ENCODE measurements at regions not wholly inside any gene's neighbourhood (a gene's known extent, or its start where the extent isn't known, plus 50 kb on each side); places are given as distances from the start of the nearest gene placed in this dataset.

GRCh38 chr1:38134294-38134755 lies 87.7 kb upstream of the POU3F1 start:
- Histone ChIP-seq H3K36me3 (ENCODE audit: control insufficient read depth, insufficient read depth, low read length) (no peaks in the 10 kb centered on the region), H3K4me3 (ENCODE audit: low read depth, low read length) (no peak overlapping the region), H3K27me3 (ENCODE audit: control insufficient read depth, insufficient read depth, low read length) (peaks cover 1% of the 10 kb centered on the region)
- DNase-seq (ENCODE audit: low read depth) (no peak), FAIRE-seq (no peak)
- TF ChIP-seq, protein P1, sequence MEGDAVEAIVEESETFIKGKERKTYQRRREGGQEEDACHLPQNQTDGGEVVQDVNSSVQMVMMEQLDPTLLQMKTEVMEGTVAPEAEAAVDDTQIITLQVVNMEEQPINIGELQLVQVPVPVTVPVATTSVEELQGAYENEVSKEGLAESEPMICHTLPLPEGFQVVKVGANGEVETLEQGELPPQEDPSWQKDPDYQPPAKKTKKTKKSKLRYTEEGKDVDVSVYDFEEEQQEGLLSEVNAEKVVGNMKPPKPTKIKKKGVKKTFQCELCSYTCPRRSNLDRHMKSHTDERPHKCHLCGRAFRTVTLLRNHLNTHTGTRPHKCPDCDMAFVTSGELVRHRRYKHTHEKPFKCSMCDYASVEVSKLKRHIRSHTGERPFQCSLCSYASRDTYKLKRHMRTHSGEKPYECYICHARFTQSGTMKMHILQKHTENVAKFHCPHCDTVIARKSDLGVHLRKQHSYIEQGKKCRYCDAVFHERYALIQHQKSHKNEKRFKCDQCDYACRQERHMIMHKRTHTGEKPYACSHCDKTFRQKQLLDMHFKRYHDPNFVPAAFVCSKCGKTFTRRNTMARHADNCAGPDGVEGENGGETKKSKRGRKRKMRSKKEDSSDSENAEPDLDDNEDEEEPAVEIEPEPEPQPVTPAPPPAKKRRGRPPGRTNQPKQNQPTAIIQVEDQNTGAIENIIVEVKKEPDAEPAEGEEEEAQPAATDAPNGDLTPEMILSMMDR (IDR thresholded peaks at IDR 0.05; ENCODE audit: insufficient read depth, low read length, severe bottlenecking) = no peak

DNA sequence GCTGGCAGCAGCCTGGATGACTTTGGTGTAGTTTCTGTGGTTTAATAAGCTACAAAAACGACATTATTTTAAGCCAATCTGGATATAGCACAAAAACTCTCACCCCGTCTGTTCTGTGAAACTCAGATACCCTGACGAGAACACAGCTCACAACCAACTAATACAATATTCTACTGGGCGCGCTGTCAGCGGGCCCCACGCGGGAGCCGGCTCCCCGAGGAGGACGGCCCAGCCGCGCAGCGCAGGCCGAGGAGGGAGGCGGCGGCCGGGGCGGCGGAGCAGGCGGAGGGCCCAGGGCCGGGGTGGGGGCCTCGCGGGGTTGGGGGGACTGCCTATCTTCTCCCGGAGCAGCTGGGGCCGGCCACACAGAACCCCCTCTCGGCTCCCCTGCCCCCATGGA lies 87.2 kb upstream of the POU3F1 start:
- TF ChIP-seq, protein P1 (IDR thresholded peaks at IDR 0.05; ENCODE audit: insufficient read depth, low read length, severe bottlenecking) = no peak
- no peak for DNase-seq (ENCODE audit: low read depth)
- Histone ChIP-seq H3K36me3 (ENCODE audit: control insufficient read depth, insufficient read depth, low read length) (no peaks in the 10 kb centered on the region), H3K27me3 (ENCODE audit: control insufficient read depth, insufficient read depth, low read length) (peaks cover 1% of the 10 kb centered on the region), H3K4me3 (ENCODE audit: low read depth, low read length) (no peak overlapping the region)
- FAIRE-seq = no peak

DNA sequence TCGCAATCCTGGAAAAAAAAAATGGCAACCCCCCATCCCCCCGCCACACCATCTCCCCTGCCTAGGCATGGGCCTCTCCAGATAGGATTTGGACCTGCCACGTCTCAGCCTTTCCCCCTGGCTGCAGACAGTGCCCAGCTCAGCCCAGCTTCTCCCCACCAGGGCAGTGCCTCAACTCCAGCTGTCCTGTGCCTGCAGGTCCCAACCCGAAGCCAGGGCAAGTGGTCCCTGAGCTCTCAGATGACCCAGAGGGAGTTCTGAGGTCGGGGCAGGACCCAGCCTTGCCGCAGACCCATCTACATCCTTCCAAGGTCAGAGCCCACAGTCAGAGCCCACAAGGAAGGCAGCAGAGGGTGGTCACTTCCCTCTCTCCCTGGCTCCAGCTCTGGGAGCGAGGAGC lies 86.7 kb upstream of the POU3F1 start:
- peaks cover 1% of the 10 kb centered on the region for H3K27me3 ChIP-seq (ENCODE audit: control insufficient read depth, insufficient read depth, low read length)
- no peak for FAIRE-seq
- H3K4me3 ChIP-seq (ENCODE audit: low read depth, low read length) = no peak overlapping the region
- TF ChIP-seq, protein P1 (IDR thresholded peaks at IDR 0.05; ENCODE audit: insufficient read depth, low read length, severe bottlenecking) = no peak
- H3K36me3 ChIP-seq (ENCODE audit: control insufficient read depth, insufficient read depth, low read length) = no peaks in the 10 kb centered on the region
- no peak for DNase-seq (ENCODE audit: low read depth)

DNA sequence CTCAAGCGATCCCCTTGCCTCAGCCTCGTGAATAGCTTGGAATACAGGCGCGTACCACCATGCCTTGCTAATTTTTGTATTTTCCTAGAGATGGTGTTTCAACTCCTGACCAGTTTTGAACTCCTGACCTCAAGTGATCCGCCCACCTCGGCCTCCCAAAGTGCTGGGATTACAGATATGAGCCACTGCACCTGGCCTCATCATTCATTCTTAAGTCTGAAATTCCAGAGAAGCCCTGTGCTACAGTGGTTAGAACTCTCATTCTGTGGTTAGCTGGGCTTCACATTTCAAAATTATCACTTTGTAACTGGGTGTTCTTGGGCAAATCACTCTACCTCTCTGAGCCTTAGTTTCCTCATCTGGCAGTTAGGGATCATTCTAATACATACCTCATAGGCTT lies 86.1 kb upstream of the POU3F1 start:
- H3K36me3 ChIP-seq (ENCODE audit: control insufficient read depth, insufficient read depth, low read length) = no peaks in the 10 kb centered on the region
- TF ChIP-seq, protein P1 (IDR thresholded peaks at IDR 0.05; ENCODE audit: insufficient read depth, low read length, severe bottlenecking) = no peak
- FAIRE-seq = no peak
- H3K27me3 ChIP-seq (ENCODE audit: control insufficient read depth, insufficient read depth, low read length) = peaks cover 1% of the 10 kb centered on the region
- no peak for DNase-seq (ENCODE audit: low read depth)
- H3K4me3 ChIP-seq (ENCODE audit: low read depth, low read length) = no peak overlapping the region

DNA sequence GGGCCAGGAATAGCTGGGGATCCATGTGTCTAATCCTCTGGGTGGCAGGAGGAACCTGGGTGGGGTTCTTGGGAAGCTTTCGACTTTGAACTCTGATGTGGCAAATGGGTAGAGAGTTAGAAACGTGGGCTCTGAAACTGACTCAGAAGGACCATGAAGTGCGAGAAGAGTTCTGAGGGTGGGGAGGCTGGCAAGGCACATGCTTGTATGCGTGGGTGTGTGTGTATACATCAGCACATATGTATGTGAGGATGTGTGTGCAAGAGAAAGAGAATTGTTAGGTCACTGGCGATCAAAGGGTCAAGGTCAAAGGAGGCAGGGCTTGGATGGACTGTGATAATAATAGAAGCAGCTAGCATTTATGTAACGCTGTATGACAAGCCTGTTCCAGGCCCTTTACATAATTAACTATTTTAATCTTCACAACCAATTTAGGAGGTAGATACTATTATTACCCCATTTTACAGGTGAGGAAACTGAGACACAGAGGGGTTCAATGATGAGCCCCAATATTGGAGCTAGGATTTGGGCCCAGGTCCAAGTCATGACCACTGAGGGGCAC lies 84.5 kb upstream of the POU3F1 start:
- FAIRE-seq (no peak), DNase-seq (ENCODE audit: low read depth) (no peak)
- Histone ChIP-seq H3K4me3 (ENCODE audit: low read depth, low read length) (no peak overlapping the region), H3K27me3 (ENCODE audit: control insufficient read depth, insufficient read depth, low read length) (peaks cover 1% of the 10 kb centered on the region), H3K36me3 (ENCODE audit: control insufficient read depth, insufficient read depth, low read length) (no peaks in the 10 kb centered on the region)
- TF ChIP-seq, protein P1 (IDR thresholded peaks at IDR 0.05; ENCODE audit: insufficient read depth, low read length, severe bottlenecking) = no peak

DNA sequence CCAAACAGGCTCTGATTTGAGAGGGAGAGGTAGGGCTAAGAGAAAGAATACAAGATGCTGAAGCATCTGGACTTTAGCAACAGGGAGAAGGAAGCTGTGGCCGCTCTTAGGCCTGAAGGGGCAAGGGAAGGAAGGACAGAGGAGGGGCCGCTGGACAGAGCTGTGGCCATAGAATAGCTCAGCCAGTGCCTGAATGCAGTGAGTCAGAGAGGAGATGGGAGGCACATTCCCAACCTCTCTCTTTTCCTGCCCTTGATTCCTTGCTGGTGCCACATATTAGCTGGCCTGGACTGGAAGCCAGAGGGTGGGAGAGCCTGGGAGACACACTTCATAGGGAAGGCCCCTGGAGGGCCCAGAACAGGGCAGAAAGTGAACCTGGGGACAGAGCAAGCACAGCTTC lies 83.4 kb upstream of the POU3F1 start:
- TF ChIP-seq, protein P1 (IDR thresholded peaks at IDR 0.05; ENCODE audit: insufficient read depth, low read length, severe bottlenecking) = no peak
- DNase-seq (ENCODE audit: low read depth) = no peak
- no peaks in the 10 kb centered on the region for H3K36me3 ChIP-seq (ENCODE audit: control insufficient read depth, insufficient read depth, low read length)

More for the DNA sequence above, 83.4 kb upstream of the POU3F1 start:
- peaks cover 1% of the 10 kb centered on the region for H3K27me3 ChIP-seq (ENCODE audit: control insufficient read depth, insufficient read depth, low read length)
- FAIRE-seq = no peak
- no peak overlapping the region for H3K4me3 ChIP-seq (ENCODE audit: low read depth, low read length)
